ENCODE measurements at regions not wholly inside any gene's neighbourhood (a gene's known extent, or its start where the extent isn't known, plus 50 kb on each side); places are given as distances from the start of the nearest gene placed in this dataset.

DNA sequence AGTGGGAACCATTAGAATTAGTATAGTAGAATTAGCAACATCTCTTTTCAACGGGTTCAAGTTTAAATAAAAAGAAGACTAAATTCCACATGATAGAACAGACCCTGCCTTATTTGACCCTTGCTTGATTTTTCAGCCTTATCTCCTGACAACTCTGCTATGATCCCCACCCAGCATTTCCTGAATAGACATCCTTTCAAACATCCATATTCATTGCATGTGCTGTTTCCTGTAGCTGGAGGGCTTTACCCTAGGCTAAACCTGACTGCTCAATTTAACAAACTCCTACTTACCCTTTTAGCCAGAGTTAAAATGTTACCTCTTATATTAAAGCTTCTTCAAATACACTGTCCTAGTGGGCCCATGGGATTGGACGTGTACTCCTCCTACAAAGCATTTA lies 594.8 kb upstream of the ARID1B start:
- TF ChIP-seq CTCF (IDR thresholded peaks at IDR 0.05; ENCODE audit: control extremely low read depth, extremely low read depth): no peak
- H3K4me1 ChIP-seq (ENCODE audit: control insufficient read depth in 5 of 5, insufficient read depth in 5 of 5, low read length in 5 of 5): no peaks in the 10 kb centered on the region
- H3K27ac ChIP-seq (ENCODE audit: low read depth in 1 of 2, low read length in 1 of 2): no peak overlapping the region
- no peak overlapping the region for H3K4me3 ChIP-seq
- H3K9me3 ChIP-seq (ENCODE audit: control insufficient read depth in 4 of 4, insufficient read depth in 3 of 4, low read length in 3 of 4): no peaks in the 10 kb centered on the region
- WGBS, 2 donors: 39 to 41% methylated on average over 2 of the region's 2 CpGs
- no peaks in the 10 kb centered on the region for H3K27me3 ChIP-seq (ENCODE audit: control insufficient read depth in 3 of 3, insufficient read depth in 3 of 3, low read length in 2 of 3)
- H3K36me3 ChIP-seq (ENCODE audit: control insufficient read depth in 4 of 4, insufficient read depth in 4 of 4, low read length in 4 of 4): no peaks in the 10 kb centered on the region
- ATAC-seq (ENCODE audit: insufficient read depth, low FRiP score) (no peak), DNase-seq (peak in 1 of 3 donors; percentile 22)
- no peak overlapping the region for H3K9ac ChIP-seq (ENCODE audit: insufficient read depth in 1 of 2, low read length in 2 of 2)

- no peaks in the 10 kb centered on the region for H3K27me3 ChIP-seq (ENCODE audit: control insufficient read depth in 3 of 3, insufficient read depth in 3 of 3, low read length in 2 of 3)
- no peak overlapping the region for H3K4me3 ChIP-seq
- no peak overlapping the region for H3K27ac ChIP-seq (ENCODE audit: low read depth in 1 of 2, low read length in 1 of 2)
- TF ChIP-seq CTCF (IDR thresholded peaks at IDR 0.05; ENCODE audit: control extremely low read depth, extremely low read depth): no peak
- H3K4me1 ChIP-seq (ENCODE audit: control insufficient read depth in 5 of 5, insufficient read depth in 5 of 5, low read length in 5 of 5): no peaks in the 10 kb centered on the region
- ATAC-seq (ENCODE audit: insufficient read depth, low FRiP score) (no peak), DNase-seq (peak; percentile 33 to 75 (median 69))
- no peaks in the 10 kb centered on the region for H3K9me3 ChIP-seq (ENCODE audit: control insufficient read depth in 4 of 4, insufficient read depth in 3 of 4, low read length in 3 of 4)
- WGBS, 2 donors: 64 to 86% methylated on average over 6 of the region's 6 CpGs
- H3K36me3 ChIP-seq (ENCODE audit: control insufficient read depth in 4 of 4, insufficient read depth in 4 of 4, low read length in 4 of 4): no peaks in the 10 kb centered on the region
- H3K9ac ChIP-seq (ENCODE audit: insufficient read depth in 1 of 2, low read length in 2 of 2): no peak overlapping the region
Observed at GRCh38 chr6:156181506-156181905, 595.7 kb upstream of the ARID1B start.

GRCh38 chr6:156175971-156176421 lies 601.2 kb upstream of the ARID1B start:
- no peak for ATAC-seq (ENCODE audit: insufficient read depth, low FRiP score)
- no peaks in the 10 kb centered on the region for H3K36me3 ChIP-seq (ENCODE audit: control insufficient read depth in 4 of 4, insufficient read depth in 4 of 4, low read length in 4 of 4)
- H3K27me3 ChIP-seq (ENCODE audit: control insufficient read depth in 3 of 3, insufficient read depth in 3 of 3, low read length in 2 of 3): no peaks in the 10 kb centered on the region
- no peak overlapping the region for H3K4me3 ChIP-seq
- no peak overlapping the region for H3K9ac ChIP-seq (ENCODE audit: insufficient read depth in 1 of 2, low read length in 2 of 2)
- WGBS, 2 donors: 50 to 52% methylated on average over 12 of the region's 12 CpGs
- DNase-seq: peak; percentile 31 to 46 (median 32)
- no peak overlapping the region for H3K27ac ChIP-seq (ENCODE audit: low read depth in 1 of 2, low read length in 1 of 2)
- peaks cover 0 to 1% (median 0%) of the 10 kb centered on the region in 5 donors for H3K4me1 ChIP-seq (ENCODE audit: control insufficient read depth in 5 of 5, insufficient read depth in 5 of 5, low read length in 5 of 5)
- TF ChIP-seq CTCF (IDR thresholded peaks at IDR 0.05; ENCODE audit: control extremely low read depth, extremely low read depth): no peak
- H3K9me3 ChIP-seq (ENCODE audit: control insufficient read depth in 4 of 4, insufficient read depth in 3 of 4, low read length in 3 of 4): peaks cover 0 to 2% (median 0%) of the 10 kb centered on the region in 4 donors

DNA sequence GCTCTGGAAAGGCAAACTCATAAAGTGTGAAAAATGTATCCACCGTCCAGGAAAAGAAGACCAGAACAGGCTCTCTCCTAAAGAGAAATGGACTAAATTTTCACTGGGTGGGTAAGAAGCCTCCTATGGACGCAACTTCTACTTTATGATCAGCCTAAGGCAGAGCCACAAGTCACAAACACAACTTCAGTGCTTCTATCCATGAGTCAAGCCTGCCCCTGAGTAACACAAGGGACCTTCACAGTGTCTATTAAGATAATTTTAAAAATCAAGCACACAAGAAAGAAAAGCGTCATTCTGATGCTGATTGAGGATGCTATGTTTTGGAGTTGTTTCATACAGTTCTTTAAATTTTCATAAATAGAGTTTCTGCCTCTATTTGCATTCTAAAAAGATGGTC lies 601.7 kb upstream of the ARID1B start:
- H3K4me3 ChIP-seq: no peak overlapping the region
- 64 to 89% methylated on average over 3 of the region's 3 CpGs for WGBS, 2 donors
- ATAC-seq (ENCODE audit: insufficient read depth, low FRiP score) (no peak), DNase-seq (no peak)
- peaks cover 0 to 2% (median 0%) of the 10 kb centered on the region in 4 donors for H3K9me3 ChIP-seq (ENCODE audit: control insufficient read depth in 4 of 4, insufficient read depth in 3 of 4, low read length in 3 of 4)
- H3K36me3 ChIP-seq (ENCODE audit: control insufficient read depth in 4 of 4, insufficient read depth in 4 of 4, low read length in 4 of 4): no peaks in the 10 kb centered on the region
- H3K4me1 ChIP-seq (ENCODE audit: control insufficient read depth in 5 of 5, insufficient read depth in 5 of 5, low read length in 5 of 5): peaks cover 0 to 1% (median 0%) of the 10 kb centered on the region in 5 donors
- TF ChIP-seq CTCF (IDR thresholded peaks at IDR 0.05; ENCODE audit: control extremely low read depth, extremely low read depth): no peak
- H3K27ac ChIP-seq (ENCODE audit: low read depth in 1 of 2, low read length in 1 of 2): no peak overlapping the region
- H3K27me3 ChIP-seq (ENCODE audit: control insufficient read depth in 3 of 3, insufficient read depth in 3 of 3, low read length in 2 of 3): no peaks in the 10 kb centered on the region
- H3K9ac ChIP-seq (ENCODE audit: insufficient read depth in 1 of 2, low read length in 2 of 2): no peak overlapping the region
